MM.1S (cell line): ENCODE measurements at regions not wholly inside any gene's neighbourhood (a gene's known extent, or its start where the extent isn't known, plus 50 kb on each side); places are given as distances from the start of the nearest gene placed in this dataset.

Experiments used
- CTCF ChIP-seq: fragments of 300-600 bp; sonication (generic); IDR thresholded peaks from 2 replicates; pipeline ENCODE4 v1.5.1; 2016; ENCODE audit warnings: antibody characterized with exemption, low read length, mixed read lengths
- EZH2 ChIP-seq: fragments of 300-600 bp; sonication (generic); optimal IDR thresholded peaks from 2 replicates; pipeline ENCODE3; 2017; ENCODE audit warnings: low read depth, mild to moderate bottlenecking, antibody characterized with exemption, low read length, mixed read lengths
- EZH2phosphoT487 ChIP-seq: fragments of 300-600 bp; sonication (generic); IDR thresholded peaks from 2 replicates; pipeline ENCODE4 v1.6.1; 2018; ENCODE audit warnings: antibody characterized with exemption, low read length

DNA sequence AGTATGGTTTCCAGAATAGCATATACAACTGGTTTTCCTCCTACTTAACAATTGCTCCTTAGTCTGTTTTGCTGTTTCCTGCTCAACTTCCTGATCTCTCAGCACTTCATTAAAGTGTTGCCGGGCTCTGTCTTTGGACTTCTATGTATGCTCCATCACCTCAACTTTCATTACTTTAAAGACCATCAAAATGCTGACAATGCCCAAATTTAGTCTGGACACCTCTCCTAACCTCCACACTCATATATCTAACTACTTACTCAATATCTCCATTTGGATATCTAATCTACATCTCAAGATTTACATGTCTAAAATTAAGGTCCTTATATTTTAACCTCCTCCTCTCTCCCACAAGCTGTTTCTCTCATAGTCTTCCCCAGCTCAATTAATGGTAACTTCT lies 54.4 kb upstream of the LGR5 start:
- no peak for TF ChIP-seq EZH2
- TF ChIP-seq CTCF, result no peak
- no peak for TF ChIP-seq EZH2phosphoT487
